ENCODE measurements at regions not wholly inside any gene's neighbourhood (a gene's known extent, or its start where the extent isn't known, plus 50 kb on each side); places are given as distances from the start of the nearest gene placed in this dataset.

DNA sequence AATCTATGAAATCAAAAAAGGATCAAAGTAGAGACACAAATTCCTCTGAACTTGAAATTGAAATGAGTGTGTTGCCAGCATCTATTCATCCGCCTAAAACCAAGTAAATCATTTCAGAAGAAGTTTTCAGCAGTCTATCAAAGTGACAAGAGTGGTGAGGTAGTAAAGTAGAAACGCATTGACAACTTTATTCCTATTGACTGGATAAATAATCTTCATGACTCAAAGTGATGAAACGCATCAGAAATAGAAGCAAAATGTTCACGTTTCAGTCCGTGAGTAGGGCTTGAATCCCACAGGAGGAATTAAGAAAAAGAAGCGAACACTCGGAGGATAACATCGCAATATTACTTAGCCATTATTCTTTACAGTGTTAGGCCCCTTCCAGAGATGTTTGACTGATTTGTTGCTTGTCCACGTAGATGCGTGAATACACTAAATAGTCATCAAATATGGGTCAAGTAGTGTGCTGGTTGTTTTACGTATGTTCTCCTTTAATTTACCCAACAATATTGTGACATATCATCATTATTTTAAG is 314.4 kb downstream of the PLK2 start:
- Histone ChIP-seq H3K4me1 (ENCODE audit: control insufficient read depth, insufficient read depth, low read length, poor library complexity, severe bottlenecking) (no peaks in the 10 kb centered on the region), H3K36me3 (ENCODE audit: control insufficient read depth, insufficient read depth, low read length) (no peaks in the 10 kb centered on the region), H3K4me3 (ENCODE audit: low read depth, low read length) (no peak overlapping the region), H3K27me3 (ENCODE audit: control insufficient read depth, insufficient read depth, low read length) (no peaks in the 10 kb centered on the region), H3K27ac (ENCODE audit: insufficient read depth, low read length, poor library complexity, severe bottlenecking) (no peak overlapping the region), H3K9me3 (ENCODE audit: control insufficient read depth in 2 of 2, low read length in 2 of 2) (no peaks in the 10 kb centered on the region)
- Mint-ChIP-seq H3K9me3 (no peaks in the 10 kb centered on the region), H3K27ac (no peak overlapping the region), H3K36me3 (no peaks in the 10 kb centered on the region), H3K4me1 (no peaks in the 10 kb centered on the region), H3K27me3 (no peaks in the 10 kb centered on the region), H3K4me3 (no peak overlapping the region)
- ATAC-seq (ENCODE audit: low read depth in 2 of 2) (no peak), DNase-seq (no peak)

GRCh38 chr5:58143727-58144126 is 316.2 kb downstream of the PLK2 start:
- no peaks in the 10 kb centered on the region for H3K36me3 ChIP-seq (ENCODE audit: control insufficient read depth, insufficient read depth, low read length)
- no peaks in the 10 kb centered on the region for H3K4me1 ChIP-seq (ENCODE audit: control insufficient read depth, insufficient read depth, low read length, poor library complexity, severe bottlenecking)
- no peaks in the 10 kb centered on the region for H3K9me3 ChIP-seq (ENCODE audit: control insufficient read depth in 2 of 2, low read length in 2 of 2)
- H3K9me3 Mint-ChIP-seq = no peaks in the 10 kb centered on the region
- no peak overlapping the region for H3K4me3 Mint-ChIP-seq
- no peak overlapping the region for H3K27ac ChIP-seq (ENCODE audit: insufficient read depth, low read length, poor library complexity, severe bottlenecking)
- DNase-seq (no peak), ATAC-seq (ENCODE audit: low read depth in 2 of 2) (no peak)
- no peak overlapping the region for H3K27ac Mint-ChIP-seq
- no peaks in the 10 kb centered on the region for H3K27me3 ChIP-seq (ENCODE audit: control insufficient read depth, insufficient read depth, low read length)
- H3K27me3 Mint-ChIP-seq = no peaks in the 10 kb centered on the region
- no peaks in the 10 kb centered on the region for H3K36me3 Mint-ChIP-seq
- H3K4me1 Mint-ChIP-seq = no peaks in the 10 kb centered on the region
- no peak overlapping the region for H3K4me3 ChIP-seq (ENCODE audit: low read depth, low read length)

DNA sequence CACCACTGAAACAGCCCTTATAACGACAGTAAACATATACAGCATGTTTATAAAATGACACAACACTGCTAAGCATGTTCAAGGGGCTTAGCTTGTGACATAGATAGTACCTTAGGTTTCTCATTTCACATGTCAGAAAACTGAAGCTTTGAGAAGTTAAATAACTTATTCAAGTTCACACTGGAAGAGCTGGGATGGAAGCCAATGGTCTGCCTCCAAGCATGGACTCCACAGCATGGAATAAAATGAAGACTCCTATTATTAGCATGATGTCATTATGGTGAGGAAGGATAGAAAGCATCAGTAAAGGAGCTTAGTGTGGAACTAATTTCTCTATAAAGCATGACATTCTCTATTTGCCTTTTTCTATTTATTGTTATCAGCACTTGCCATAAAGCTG is 316.7 kb downstream of the PLK2 start:
- H3K4me3 ChIP-seq (ENCODE audit: low read depth, low read length) = no peak overlapping the region
- DNase-seq = no peak
- H3K4me1 Mint-ChIP-seq = no peaks in the 10 kb centered on the region
- H3K36me3 Mint-ChIP-seq = no peaks in the 10 kb centered on the region
- H3K27ac Mint-ChIP-seq = no peak overlapping the region
- ATAC-seq (ENCODE audit: low read depth in 2 of 2) = no peak
- no peaks in the 10 kb centered on the region for H3K9me3 ChIP-seq (ENCODE audit: control insufficient read depth in 2 of 2, low read length in 2 of 2)
- H3K27ac ChIP-seq (ENCODE audit: insufficient read depth, low read length, poor library complexity, severe bottlenecking) = no peak overlapping the region
- no peaks in the 10 kb centered on the region for H3K4me1 ChIP-seq (ENCODE audit: control insufficient read depth, insufficient read depth, low read length, poor library complexity, severe bottlenecking)
- no peaks in the 10 kb centered on the region for H3K9me3 Mint-ChIP-seq
- no peaks in the 10 kb centered on the region for H3K36me3 ChIP-seq (ENCODE audit: control insufficient read depth, insufficient read depth, low read length)
- H3K27me3 ChIP-seq (ENCODE audit: control insufficient read depth, insufficient read depth, low read length) = no peaks in the 10 kb centered on the region
- no peaks in the 10 kb centered on the region for H3K27me3 Mint-ChIP-seq
- no peak overlapping the region for H3K4me3 Mint-ChIP-seq

GRCh38 chr5:58138791-58139190 is 321.1 kb downstream of the PLK2 start:
- no peak overlapping the region for H3K4me3 ChIP-seq (ENCODE audit: low read depth, low read length)
- Mint-ChIP-seq H3K4me1 (no peaks in the 10 kb centered on the region), H3K36me3 (no peaks in the 10 kb centered on the region), H3K27me3 (no peaks in the 10 kb centered on the region), H3K27ac (no peak overlapping the region), H3K4me3 (no peak overlapping the region), H3K9me3 (peaks cover 0 to 2% (median 0%) of the 10 kb centered on the region in 7 donors)
- H3K27me3 ChIP-seq (ENCODE audit: control insufficient read depth, insufficient read depth, low read length) = no peaks in the 10 kb centered on the region
- H3K4me1 ChIP-seq (ENCODE audit: control insufficient read depth, insufficient read depth, low read length, poor library complexity, severe bottlenecking) = no peaks in the 10 kb centered on the region
- ATAC-seq (ENCODE audit: low read depth in 2 of 2) = no peak
- H3K27ac ChIP-seq (ENCODE audit: insufficient read depth, low read length, poor library complexity, severe bottlenecking) = no peak overlapping the region
- no peaks in the 10 kb centered on the region for H3K9me3 ChIP-seq (ENCODE audit: control insufficient read depth in 2 of 2, low read length in 2 of 2)
- no peak for DNase-seq
- no peaks in the 10 kb centered on the region for H3K36me3 ChIP-seq (ENCODE audit: control insufficient read depth, insufficient read depth, low read length)

GRCh38 chr5:58136406-58136805 is 323.5 kb downstream of the PLK2 start:
- H3K27me3 ChIP-seq (ENCODE audit: control insufficient read depth, insufficient read depth, low read length) = no peaks in the 10 kb centered on the region
- no peak for DNase-seq
- no peak for ATAC-seq (ENCODE audit: low read depth in 2 of 2)
- H3K4me3 ChIP-seq (ENCODE audit: low read depth, low read length) = no peak overlapping the region
- no peak overlapping the region for H3K4me3 Mint-ChIP-seq
- H3K27me3 Mint-ChIP-seq = no peaks in the 10 kb centered on the region
- H3K9me3 Mint-ChIP-seq = peaks cover 0 to 2% (median 0%) of the 10 kb centered on the region in 7 donors
- no peaks in the 10 kb centered on the region for H3K4me1 ChIP-seq (ENCODE audit: control insufficient read depth, insufficient read depth, low read length, poor library complexity, severe bottlenecking)
- H3K27ac ChIP-seq (ENCODE audit: insufficient read depth, low read length, poor library complexity, severe bottlenecking) = no peak overlapping the region
- no peaks in the 10 kb centered on the region for H3K4me1 Mint-ChIP-seq
- H3K36me3 Mint-ChIP-seq = no peaks in the 10 kb centered on the region
- no peaks in the 10 kb centered on the region for H3K36me3 ChIP-seq (ENCODE audit: control insufficient read depth, insufficient read depth, low read length)
- no peaks in the 10 kb centered on the region for H3K9me3 ChIP-seq (ENCODE audit: control insufficient read depth in 2 of 2, low read length in 2 of 2)
- no peak overlapping the region for H3K27ac Mint-ChIP-seq

DNA sequence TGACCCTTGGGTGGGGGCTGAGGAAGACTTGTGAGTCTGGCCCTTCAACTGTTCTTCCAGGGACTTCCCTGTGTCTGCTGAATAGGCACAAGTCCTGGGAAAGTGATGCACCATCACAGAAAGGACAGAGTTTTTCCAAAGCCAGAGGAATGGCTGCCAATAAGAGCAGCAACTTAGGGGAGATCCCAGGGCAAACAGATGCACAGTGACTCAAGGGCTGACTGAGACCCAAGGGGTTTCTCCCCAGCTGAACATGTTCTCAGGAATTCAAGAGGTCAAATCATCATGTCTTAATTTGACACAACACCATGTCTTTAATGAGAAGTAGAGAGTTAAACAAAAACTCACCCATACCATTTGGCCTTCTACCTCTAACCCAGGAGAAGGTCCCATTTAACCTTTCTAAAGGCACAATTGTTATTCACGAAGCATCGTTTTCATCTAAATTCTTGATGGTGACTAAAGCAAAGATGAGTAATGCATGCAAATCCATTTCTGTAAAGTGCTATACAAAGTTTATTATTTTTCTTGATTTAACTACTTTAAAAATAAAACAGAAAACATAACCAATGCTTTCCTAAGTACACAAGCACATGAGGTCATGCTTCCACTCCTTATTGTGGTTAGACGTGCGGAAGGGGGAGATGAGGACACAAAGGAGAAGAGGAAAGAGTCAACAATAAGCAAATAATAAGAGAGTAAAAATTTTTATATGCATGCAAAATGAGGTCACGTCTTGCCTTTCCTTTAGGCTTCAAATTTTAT is 324.1 kb downstream of the PLK2 start:
- no peaks in the 10 kb centered on the region for H3K36me3 ChIP-seq (ENCODE audit: control insufficient read depth, insufficient read depth, low read length)
- Mint-ChIP-seq H3K36me3 (no peaks in the 10 kb centered on the region), H3K4me1 (no peaks in the 10 kb centered on the region), H3K9me3 (peaks cover 0 to 2% (median 0%) of the 10 kb centered on the region in 7 donors), H3K27ac (no peak overlapping the region), H3K27me3 (no peaks in the 10 kb centered on the region), H3K4me3 (no peak overlapping the region)
- no peak for ATAC-seq (ENCODE audit: low read depth in 2 of 2)
- no peaks in the 10 kb centered on the region for H3K4me1 ChIP-seq (ENCODE audit: control insufficient read depth, insufficient read depth, low read length, poor library complexity, severe bottlenecking)
- no peak overlapping the region for H3K4me3 ChIP-seq (ENCODE audit: low read depth, low read length)
- H3K9me3 ChIP-seq (ENCODE audit: control insufficient read depth in 2 of 2, low read length in 2 of 2) = no peaks in the 10 kb centered on the region
- H3K27ac ChIP-seq (ENCODE audit: insufficient read depth, low read length, poor library complexity, severe bottlenecking) = no peak overlapping the region
- no peaks in the 10 kb centered on the region for H3K27me3 ChIP-seq (ENCODE audit: control insufficient read depth, insufficient read depth, low read length)
- no peak for DNase-seq

DNA sequence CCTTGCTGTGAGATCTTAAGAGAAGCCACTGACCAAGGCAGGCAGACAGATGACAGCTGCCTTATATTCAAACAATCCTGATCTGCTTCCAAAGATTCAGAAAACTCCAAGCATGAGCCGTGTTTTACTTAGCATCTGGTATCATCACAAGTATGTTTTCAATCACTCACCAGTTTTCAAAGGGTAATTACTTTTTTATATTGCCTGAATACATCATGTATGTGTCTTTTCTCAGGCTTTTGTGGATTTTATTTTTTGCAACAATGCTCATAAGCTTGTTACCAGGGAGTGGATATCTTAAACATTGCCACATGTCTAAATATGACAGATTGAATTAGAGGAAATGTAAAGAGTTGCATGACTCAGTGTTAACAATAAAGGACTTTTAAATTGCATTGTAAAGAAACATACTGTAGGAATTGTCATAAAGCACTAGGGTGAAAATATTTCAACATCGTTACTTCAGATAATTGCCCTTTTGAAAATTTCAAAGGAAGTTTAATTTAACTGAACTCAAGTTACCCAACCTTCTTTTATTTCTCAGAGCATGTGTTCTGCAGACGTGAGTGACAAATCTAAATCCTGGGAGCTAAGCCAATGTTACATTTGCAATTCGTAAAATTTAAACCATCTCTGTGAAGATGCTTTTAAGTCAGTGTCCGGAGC is 326.1 kb downstream of the PLK2 start:
- H3K27ac ChIP-seq (ENCODE audit: insufficient read depth, low read length, poor library complexity, severe bottlenecking) = no peak overlapping the region
- H3K36me3 ChIP-seq (ENCODE audit: control insufficient read depth, insufficient read depth, low read length) = no peaks in the 10 kb centered on the region
- Mint-ChIP-seq H3K4me3 (no peak overlapping the region), H3K27ac (no peak overlapping the region), H3K27me3 (no peaks in the 10 kb centered on the region), H3K9me3 (peaks cover 0 to 2% (median 0%) of the 10 kb centered on the region in 7 donors), H3K36me3 (no peaks in the 10 kb centered on the region), H3K4me1 (no peaks in the 10 kb centered on the region)
- DNase-seq (no peak), ATAC-seq (ENCODE audit: low read depth in 2 of 2) (no peak)
- no peaks in the 10 kb centered on the region for H3K9me3 ChIP-seq (ENCODE audit: control insufficient read depth in 2 of 2, low read length in 2 of 2)
- no peak overlapping the region for H3K4me3 ChIP-seq (ENCODE audit: low read depth, low read length)
- H3K4me1 ChIP-seq (ENCODE audit: control insufficient read depth, insufficient read depth, low read length, poor library complexity, severe bottlenecking) = no peaks in the 10 kb centered on the region
- no peaks in the 10 kb centered on the region for H3K27me3 ChIP-seq (ENCODE audit: control insufficient read depth, insufficient read depth, low read length)

- H3K9me3 Mint-ChIP-seq = peaks cover 0 to 2% (median 0%) of the 10 kb centered on the region in 7 donors
- Histone ChIP-seq H3K27me3 (ENCODE audit: control insufficient read depth, insufficient read depth, low read length) (no peaks in the 10 kb centered on the region), H3K4me3 (ENCODE audit: low read depth, low read length) (no peak overlapping the region), H3K4me1 (ENCODE audit: control insufficient read depth, insufficient read depth, low read length, poor library complexity, severe bottlenecking) (no peaks in the 10 kb centered on the region), H3K36me3 (ENCODE audit: control insufficient read depth, insufficient read depth, low read length) (no peaks in the 10 kb centered on the region), H3K27ac (ENCODE audit: insufficient read depth, low read length, poor library complexity, severe bottlenecking) (no peak overlapping the region), H3K9me3 (ENCODE audit: control insufficient read depth in 2 of 2, low read length in 2 of 2) (no peaks in the 10 kb centered on the region)
- H3K4me3 Mint-ChIP-seq = no peak overlapping the region
- no peaks in the 10 kb centered on the region for H3K4me1 Mint-ChIP-seq
- H3K27ac Mint-ChIP-seq = no peak overlapping the region
- DNase-seq = no peak
- H3K36me3 Mint-ChIP-seq = no peaks in the 10 kb centered on the region
- no peaks in the 10 kb centered on the region for H3K27me3 Mint-ChIP-seq
- no peak for ATAC-seq (ENCODE audit: low read depth in 2 of 2)
Observed at GRCh38 chr5:58133216-58133615, 326.7 kb downstream of the PLK2 start.

Data from CD4-positive, CD25-positive, alpha-beta regulatory T cell (primary cell).